Stimulated activated CD4-positive, alpha-beta T cell treated with anti-CD3 and anti-CD28 coated beads, TNF-alpha, amount 100 ng/mL, for 48 hours (primary cell): ENCODE measurements at regions not wholly inside any gene's neighbourhood (a gene's known extent, or its start where the extent isn't known, plus 50 kb on each side); places are given as distances from the start of the nearest gene placed in this dataset.
"Not testable (repeated sequence)": the region's sequence is repeated elsewhere in the genome, so short reads cannot be mapped to it uniquely, and the experiment has no call there.

Source experiments
- DNase-seq, 3 donors: peaks; one replicate each; pipeline ENCODE4 v3.0.0-alpha.2; 2020; ENCODE audit warnings: low read depth in 3 of 3

DNA sequence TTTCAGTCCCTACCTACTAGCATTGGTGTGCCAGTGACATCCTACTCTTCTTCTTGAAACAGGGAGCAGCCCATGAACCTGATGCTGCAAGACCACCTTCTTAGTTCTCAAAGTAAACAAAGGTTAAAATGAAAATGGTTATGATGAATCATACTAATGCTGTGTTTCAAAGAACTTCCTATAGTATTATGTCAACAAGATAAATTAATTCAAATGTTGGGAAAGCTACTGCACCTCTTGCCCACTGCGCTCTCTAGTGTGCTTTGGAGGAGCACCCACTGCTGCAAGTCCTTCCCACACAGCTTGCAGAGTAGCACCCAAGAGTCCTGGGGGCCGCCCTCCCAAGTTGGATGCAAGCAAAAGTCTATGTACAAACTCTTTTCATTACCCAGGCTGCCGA lies 81.1 kb downstream of the CD200R1L start:
- DNase-seq: no peak

GRCh38 chr3:112763258-112763657 lies 83.4 kb downstream of the CD200R1L start:
- no peak for DNase-seq

GRCh38 chr3:112761062-112761638 lies 85.5 kb downstream of the CD200R1L start:
- no peak for DNase-seq

DNA sequence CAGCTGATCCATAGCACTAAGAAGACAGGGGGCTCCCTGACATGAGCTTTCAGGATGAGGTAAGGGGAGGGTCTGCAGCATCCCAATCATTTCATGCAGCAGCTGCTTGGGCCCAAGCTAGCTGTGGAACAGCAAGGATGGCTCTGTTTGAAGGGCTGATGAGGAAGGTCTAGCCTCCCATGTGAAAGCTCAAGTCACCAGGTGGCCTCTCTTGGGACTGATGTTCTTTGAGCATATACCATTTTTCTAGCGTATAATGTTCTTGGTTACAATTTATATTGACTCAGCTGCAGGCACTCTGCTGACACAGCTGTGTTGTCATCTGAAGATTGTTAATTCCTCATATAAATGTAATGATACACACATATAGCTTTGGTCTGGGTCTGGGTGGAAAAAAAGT lies 87.0 kb downstream of the CD200R1L start:
- DNase-seq: no peak

GRCh38 chr3:112759210-112759609 lies 87.5 kb downstream of the CD200R1L start:
- DNase-seq: no peak

- no peak for DNase-seq
Observed at GRCh38 chr3:112757197-112757596, 89.5 kb downstream of the CD200R1L start.

DNA sequence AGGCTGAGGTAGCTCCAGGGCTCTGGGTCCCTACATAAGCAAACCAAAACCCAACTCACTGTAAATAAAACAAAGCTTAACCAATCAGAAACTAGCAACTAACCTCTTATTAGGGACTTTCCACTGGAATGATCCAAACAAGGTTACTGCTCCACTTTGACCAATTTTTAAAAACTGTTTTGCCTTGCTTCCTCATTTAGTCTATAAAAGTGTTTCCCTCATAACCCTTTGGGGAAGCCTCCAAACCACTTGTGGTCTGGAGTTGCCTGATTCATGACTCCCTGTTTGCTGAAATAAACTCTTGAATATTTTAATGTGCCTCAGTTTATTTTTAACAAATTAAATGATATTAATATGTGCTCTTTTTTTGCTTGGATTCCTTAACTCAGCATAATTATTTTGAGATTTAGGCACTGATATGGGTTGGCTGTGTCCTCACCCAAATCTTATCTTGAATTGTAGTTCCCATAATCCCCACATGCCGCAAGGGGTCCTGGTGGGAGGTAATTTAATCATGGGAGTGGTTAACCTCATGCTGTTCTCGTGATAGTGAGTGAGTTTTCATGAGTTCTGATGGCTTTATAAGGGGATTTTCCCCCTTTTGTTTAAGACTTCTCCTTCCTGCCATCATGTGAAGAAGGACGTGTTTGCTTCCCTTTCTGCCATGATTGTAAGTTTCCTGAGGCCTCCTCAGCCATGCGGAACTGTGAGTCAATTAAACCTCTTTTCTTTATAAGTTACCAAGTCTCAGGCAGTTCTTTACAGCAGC lies 90.6 kb downstream of the CD200R1L start:
- DNase-seq: no peak

DNA sequence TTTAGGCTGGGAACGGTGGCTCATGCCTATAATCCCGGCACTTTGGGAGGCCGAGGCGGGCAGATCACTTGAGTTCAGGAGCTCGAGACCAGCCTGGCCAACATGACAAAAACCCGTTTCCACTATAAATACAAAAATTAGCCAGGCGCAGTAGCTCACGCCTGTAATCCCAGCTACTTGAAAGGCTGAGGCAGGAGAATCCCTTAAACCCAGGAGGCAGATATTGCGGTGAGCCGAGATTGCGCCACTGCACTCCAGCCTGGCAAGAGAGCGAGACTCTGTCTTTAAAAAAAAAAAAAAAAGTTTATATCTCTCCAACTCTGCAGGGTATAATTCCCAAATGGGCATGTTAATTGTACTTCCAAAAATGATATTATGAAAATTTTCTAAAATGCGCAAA lies 91.6 kb downstream of the CD200R1L start:
- DNase-seq: not testable (repeated sequence)

DNA sequence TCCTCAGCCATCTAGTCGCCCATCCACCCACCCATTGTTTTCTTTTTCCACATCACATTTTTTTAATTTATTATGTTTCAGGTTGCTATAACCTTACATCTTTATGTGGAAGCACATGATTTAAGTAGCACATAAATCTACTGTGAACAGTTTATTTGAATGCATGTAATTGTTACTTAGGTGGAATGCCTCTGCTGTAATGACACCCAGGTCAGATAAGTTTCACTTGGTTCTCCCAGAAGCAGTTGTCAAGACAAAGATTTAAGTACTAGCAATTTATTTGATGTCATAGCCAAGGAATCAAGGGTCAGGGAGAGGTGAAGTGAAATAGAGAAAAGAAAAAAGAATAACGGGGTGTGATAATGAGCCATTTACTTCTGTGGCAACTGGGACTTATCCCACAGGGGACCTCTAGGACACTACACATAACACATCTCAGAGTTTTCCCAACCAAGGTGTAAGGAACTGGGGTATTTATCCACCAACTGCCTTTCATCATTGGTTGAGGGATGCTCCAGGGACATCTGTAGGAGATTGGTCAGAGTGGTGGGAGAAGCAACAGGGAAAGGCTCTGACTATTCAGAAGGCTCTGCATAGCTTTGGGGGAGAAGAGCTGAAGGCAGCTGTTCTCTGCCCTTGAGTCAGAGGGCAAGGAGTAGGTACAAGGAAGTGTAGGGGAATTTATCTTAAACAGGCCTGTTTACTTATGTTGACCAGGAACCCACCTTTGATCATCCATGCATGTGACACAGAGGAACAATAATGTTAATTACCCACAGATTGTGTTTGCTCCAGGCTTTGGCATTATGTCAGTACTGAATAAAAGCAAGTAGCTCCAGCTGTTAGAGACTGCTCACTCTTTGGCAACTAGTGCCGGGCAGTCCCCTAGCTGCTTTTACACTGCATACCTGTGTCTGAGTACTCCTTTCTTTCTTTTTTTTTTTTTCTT lies 94.8 kb downstream of the CD200R1L start:
- DNase-seq: no peak

- DNase-seq: no peak
Observed at GRCh38 chr3:112751061-112751460, 95.6 kb downstream of the CD200R1L start.

- no peak for DNase-seq
Observed at GRCh38 chr3:112747624-112748023, 99.0 kb downstream of the CD200R1L start.

DNA sequence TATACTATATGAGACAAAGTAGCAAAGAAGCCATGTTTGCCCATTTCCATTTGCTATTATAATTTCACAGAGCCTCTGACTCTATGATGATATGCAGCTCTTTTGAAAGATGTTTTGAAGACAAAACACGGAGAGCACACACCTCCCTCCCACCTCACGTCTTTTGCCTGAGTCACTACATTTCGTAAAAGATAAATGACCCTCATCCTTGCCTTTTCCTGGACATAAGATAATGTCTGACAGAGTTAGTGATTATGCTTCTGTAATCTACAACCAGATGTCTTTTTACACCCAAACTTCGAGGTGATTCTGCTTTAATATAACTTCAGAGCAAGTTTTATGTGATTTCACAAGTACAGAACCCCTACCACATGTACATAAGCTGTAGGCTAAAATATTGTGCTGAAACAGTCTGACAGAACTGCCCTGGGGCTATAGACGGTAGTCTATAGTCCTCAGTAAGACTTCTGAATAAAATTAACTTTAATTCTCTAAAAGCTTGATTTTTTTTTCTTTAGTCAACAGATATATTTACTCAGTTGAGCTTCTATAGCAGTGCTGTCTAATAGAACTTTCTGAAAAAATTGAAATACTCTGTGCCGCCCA lies 99.9 kb downstream of the CD200R1L start:
- no peak for DNase-seq

DNA sequence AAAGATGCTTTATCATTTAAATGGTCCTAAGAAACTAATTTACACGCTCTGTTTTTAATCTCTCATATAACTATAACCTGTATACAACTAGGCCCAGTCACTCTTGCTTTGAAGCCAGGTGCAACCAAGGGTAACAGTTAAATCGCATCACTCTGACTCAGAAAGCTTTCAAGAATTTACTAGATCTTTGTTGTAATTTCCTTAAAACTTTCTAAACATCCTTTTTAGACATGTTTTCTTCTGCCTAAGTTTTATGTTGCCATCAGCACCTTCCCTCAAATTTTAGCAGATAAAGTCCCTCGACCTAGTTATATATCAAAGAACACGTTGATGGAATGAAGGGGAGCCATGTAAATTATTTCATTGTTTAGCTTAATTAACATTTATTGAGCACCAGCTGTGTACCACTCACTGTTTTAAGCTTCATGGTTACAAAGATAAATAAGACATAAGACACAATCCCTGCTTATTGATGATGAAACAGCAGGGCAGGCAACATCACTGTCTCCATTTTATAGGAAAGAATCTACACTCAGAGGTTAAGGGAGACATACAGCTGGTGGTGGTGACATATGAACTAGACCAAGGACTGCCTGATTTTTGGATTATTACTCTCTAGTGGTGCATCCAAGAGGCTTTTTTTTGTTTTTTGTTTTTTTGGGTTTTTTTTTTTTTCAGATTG lies 101.0 kb downstream of the CD200R1L start:
- no peak for DNase-seq

DNA sequence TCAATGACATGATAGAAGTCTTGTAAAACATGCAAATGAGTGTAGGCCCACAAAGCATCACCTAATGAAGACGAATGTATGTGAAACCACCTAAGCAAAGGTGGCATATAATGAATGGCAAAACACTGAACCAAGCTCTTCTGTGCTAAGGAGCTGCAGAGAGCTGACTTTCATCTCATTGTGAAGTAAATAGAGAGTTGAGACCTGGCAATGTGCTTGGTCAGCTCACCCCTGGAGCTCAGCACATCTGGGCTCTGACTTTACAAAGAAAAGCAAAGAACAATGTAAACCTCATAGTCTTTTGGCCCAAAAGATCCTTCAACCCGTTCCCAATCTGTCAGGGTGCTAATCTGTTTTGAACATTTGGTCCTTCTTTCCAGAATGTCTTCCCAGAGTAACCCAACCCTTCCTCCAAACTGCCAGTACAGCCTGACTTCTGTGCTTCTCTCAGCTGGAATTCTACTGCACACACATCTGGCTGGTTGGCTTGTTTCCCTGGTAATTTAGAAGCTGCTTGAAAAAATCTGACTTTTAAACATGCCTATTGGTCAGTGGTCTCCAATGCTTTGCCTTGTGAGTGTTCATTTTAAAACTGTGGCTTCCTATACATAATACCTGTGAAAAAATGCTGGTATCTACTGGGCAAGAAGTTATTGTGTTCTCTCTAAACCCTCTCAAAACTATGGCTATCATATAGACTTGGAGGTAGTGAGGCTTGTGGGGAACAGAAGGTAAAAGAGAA lies 101.7 kb downstream of the CD200R1L start:
- DNase-seq: no peak

DNA sequence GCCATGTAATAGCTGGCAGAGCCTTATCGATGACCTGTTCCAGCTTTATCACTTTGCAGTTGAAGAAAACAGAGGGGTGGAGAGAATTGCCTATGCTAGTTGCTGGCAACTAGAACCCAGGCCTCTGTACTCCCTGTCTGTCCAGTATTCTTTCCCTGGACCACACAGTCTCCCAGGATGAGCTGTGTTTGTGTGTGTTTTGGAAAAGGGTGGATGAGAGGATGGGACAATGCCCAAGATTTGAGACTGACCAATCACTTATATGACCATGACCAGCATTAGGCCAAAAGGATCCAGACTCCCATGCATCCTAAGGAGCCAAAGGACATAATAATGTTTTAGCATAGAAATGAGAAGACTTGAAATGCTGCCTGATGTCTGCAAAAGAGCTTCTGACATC lies 102.6 kb downstream of the CD200R1L start:
- DNase-seq: no peak

- DNase-seq: no peak
Observed at GRCh38 chr3:112742934-112743333, 102.0 kb upstream of the CCDC80 start.

DNA sequence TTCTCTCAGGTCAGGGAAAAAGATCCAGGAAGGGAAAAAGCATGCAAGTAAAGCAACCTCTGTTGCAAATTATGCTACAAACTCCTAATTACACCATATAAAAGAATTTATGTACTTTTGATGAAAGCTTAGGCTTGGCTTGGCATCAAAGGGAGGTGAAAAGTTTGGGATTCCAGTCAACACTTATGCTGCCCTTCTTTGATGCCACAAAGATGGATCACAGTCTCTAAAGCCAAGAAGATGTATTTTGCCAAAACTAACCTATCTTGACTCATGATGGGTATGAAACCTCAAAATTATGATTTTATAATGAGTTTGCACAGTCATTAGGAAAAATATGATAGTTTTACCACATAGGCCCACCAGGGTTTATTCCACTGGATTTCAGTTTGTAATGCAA lies 101.0 kb upstream of the CCDC80 start:
- no peak for DNase-seq

DNA sequence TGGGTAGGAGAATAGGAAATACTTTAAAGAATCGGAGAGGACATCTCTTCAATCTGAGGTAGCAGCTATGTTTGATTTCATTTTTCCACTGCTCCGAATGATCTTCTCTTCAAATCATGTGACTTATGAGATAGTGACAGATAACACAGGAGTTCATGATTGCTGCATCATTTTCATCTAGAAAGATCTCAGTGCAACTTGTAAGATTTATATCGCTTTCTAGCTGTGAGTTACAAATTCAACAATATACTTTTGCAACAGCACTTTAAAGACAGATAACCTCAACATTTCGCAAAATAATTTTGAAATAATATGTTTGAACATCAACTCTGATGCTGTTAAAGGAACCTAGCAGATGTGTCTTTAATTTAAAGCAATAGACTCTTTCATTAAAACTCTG lies 99.9 kb upstream of the CCDC80 start:
- DNase-seq: no peak

DNA sequence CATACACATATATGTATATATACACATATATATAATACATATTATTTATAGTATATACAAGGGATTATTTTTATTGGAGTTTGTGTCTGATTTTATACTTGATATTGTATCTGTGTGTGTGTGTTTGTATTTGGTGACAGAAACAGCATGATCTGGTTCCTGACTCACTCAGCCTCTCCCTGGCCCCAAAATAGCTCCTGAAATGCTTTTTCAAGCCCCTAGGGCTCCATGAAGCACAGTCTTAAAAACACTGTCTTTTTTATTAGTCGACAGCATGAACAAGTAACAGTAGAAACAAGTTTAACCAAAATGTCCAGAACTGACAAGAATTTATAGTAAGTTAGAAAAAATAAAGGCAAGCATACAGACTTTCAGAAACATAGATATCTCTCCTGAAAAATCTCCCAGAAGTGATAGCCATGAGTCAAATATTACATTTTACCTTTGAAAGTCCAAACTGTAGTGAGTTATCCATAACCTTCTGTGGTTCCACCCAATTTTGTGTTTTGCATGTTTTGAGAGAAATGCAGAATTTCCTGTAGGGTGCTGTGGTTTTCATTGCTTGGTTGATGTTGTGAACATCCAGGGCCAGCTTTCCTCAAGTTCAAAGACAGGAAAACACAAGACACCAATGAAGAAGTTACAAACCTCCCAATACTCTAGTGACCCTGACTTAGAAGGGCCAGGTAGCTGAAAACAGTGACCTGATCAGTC lies 98.5 kb upstream of the CCDC80 start:
- DNase-seq: no peak

DNA sequence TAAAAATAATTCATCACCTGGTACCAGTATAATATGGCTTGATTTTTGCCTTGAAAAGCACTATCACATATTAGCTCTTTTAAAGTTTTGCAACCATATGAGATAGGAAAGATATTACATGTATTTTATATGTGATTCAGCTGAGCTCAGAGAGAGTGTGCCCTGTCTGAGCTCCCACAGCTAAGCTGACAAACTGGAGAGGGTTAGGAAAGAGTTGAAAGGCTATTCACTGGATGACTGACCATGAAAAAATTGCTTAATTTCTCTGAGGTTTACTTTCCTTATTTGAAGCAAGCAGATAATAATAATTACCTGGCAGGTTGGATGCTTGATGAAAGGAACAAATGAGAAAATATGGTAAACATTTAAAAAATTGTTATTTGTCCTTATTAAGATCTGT lies 97.4 kb upstream of the CCDC80 start:
- DNase-seq: no peak
